Liver (tissue), 8 donors: ENCODE measurements at regions not wholly inside any gene's neighbourhood (a gene's known extent, or its start where the extent isn't known, plus 50 kb on each side); places are given as distances from the start of the nearest gene placed in this dataset.

Experiments
- DNase-seq: peaks from one replicate; pipeline ENCODE4 v3.0.0-alpha.2; 2017; ENCODE audit warnings: low spot score
- H3K27ac ChIP-seq, 2 donors: one replicate each; pipeline ENCODE4 v1.7.0; 2013; ENCODE audit warnings: inconsistent platforms in 2 of 2, low read length in 2 of 2, control low read depth in 1 of 2, low read depth in 1 of 2, mild to moderate bottlenecking in 1 of 2
- H3K27me3 ChIP-seq, 4 donors: one replicate each; pipeline versions ENCODE4 v1.6.1 to v1.7.0; 2013; ENCODE audit warnings: low read length in 3 of 4, inconsistent platforms in 1 of 4, mild to moderate bottlenecking in 1 of 4, moderate library complexity in 1 of 4; ENCODE audit not compliant: control insufficient read depth in 4 of 4, insufficient read depth in 4 of 4
- H3K36me3 ChIP-seq, 4 donors: one replicate each; pipeline versions ENCODE4 v1.6.1 to v1.7.0; 2013; ENCODE audit warnings: low read length in 3 of 4, mild to moderate bottlenecking in 3 of 4, low read depth in 1 of 4, moderate library complexity in 1 of 4; ENCODE audit not compliant: control insufficient read depth in 4 of 4, insufficient read depth in 3 of 4
- H3K4me1 ChIP-seq, 4 donors: one replicate each; pipeline versions ENCODE4 v1.6.1 to v1.7.0; 2013; ENCODE audit warnings: low read length in 3 of 4, mild to moderate bottlenecking in 3 of 4, moderate library complexity in 1 of 4; ENCODE audit not compliant: control insufficient read depth in 4 of 4, insufficient read depth in 4 of 4
- H3K4me3 ChIP-seq, 3 donors: one replicate each; pipeline versions ENCODE4 v1.6.1 to v1.7.0; 2013; ENCODE audit warnings: low read length in 3 of 3, control low read depth in 1 of 3, low read depth in 1 of 3, mild to moderate bottlenecking in 1 of 3
- H3K9ac ChIP-seq, 2 donors: one replicate each; pipeline ENCODE4 v1.7.0; 2013; ENCODE audit warnings: low read length in 2 of 2, mild to moderate bottlenecking in 2 of 2, moderate library complexity in 2 of 2, control low read depth in 1 of 2, low read depth in 1 of 2
- H3K9me3 ChIP-seq, 4 donors: one replicate each; pipeline versions ENCODE4 v1.6.1 to v1.7.0; 2013; ENCODE audit warnings: low read length in 3 of 4; ENCODE audit not compliant: control insufficient read depth in 4 of 4
- CTCF ChIP-seq: fragments of 150-350 bp; IDR thresholded peaks from 2 replicates; pipeline ENCODE4 v1.5.1; 2017; ENCODE audit warnings: improper control_type of control experiment, low read depth, low read length; ENCODE audit not compliant: missing input control
- FOXA1 ChIP-seq: IDR thresholded peaks from 2 replicates; pipeline ENCODE4 v1.6.1; 2016; ENCODE audit warnings: antibody characterized with exemption
- FOXA2 ChIP-seq: IDR thresholded peaks from 2 replicates; pipeline ENCODE4 v1.6.1; 2016; ENCODE audit warnings: antibody characterized with exemption
- GABPA ChIP-seq, 2 donors: IDR thresholded peaks in 1 of 2; conservative IDR thresholded peaks in 1 of 2; 2 replicates each; pipeline ENCODE4 v1.6.1; 2016; ENCODE audit warnings: antibody characterized with exemption in 2 of 2, mild to moderate bottlenecking in 1 of 2, moderate library complexity in 1 of 2
- NR2F2 ChIP-seq: IDR thresholded peaks from 2 replicates; pipeline ENCODE4 v1.6.1; 2016; ENCODE audit warnings: antibody characterized with exemption
- RAD21 ChIP-seq, 2 donors: IDR thresholded peaks; 2 replicates each; pipeline ENCODE4 v1.6.1; 2016; ENCODE audit warnings: antibody characterized with exemption in 2 of 2, mild to moderate bottlenecking in 2 of 2
- REST ChIP-seq: IDR thresholded peaks from 2 replicates; pipeline ENCODE4 v1.6.1; 2016; ENCODE audit warnings: antibody characterized with exemption, mild to moderate bottlenecking
- RXRA ChIP-seq, 2 donors: IDR thresholded peaks; 2 replicates each; pipeline ENCODE4 v1.6.1; 2017 to 2018; ENCODE audit warnings: antibody characterized with exemption in 2 of 2, mild to moderate bottlenecking in 1 of 2
- SP1 ChIP-seq: IDR thresholded peaks from 2 replicates; pipeline ENCODE4 v1.6.1; 2018; ENCODE audit warnings: antibody characterized with exemption, mild to moderate bottlenecking
- ZBTB33 ChIP-seq: IDR thresholded peaks from 2 replicates; pipeline ENCODE4 v1.6.1; 2016; ENCODE audit warnings: antibody characterized with exemption
- WGBS: extraction: QIAGEN DNeasy Blood & Tissue Kit; methylation state at CpG from one replicate; pipeline ENCODE4 v1.1.7; 2013; 5-methylcytosine and 5-hydroxymethylcytosine counted together
- TF ChIP-seq, protein P1 (sequence below): IDR thresholded peaks from 2 replicates; pipeline ENCODE4 v1.6.1; 2016; ENCODE audit warnings: antibody characterized with exemption
- donor health status: healthy.
- donor health status: healthy.
- donor health status: healthy.
- donor health status: healthy.
- donor health status: healthy.

- peaks cover 0 to 3% (median 1%) of the 10 kb centered on the region in 4 donors for H3K27me3 ChIP-seq
- 83% methylated on average over 11 of the region's 11 CpGs for WGBS
- no peak for TF ChIP-seq ZBTB33
- no peak for TF ChIP-seq CTCF
- TF ChIP-seq SP1, result no peak
- TF ChIP-seq RAD21 (IDR thresholded peaks at IDR 0.05), result no peak
- TF ChIP-seq GABPA (IDR thresholded peaks at IDR 0.05 in 1 of 2, conservative IDR thresholded peaks at IDR 0.05 in 1 of 2), result no peak
- no peak for TF ChIP-seq FOXA2
- TF ChIP-seq RXRA (IDR thresholded peaks at IDR 0.05), result no peak
- H3K36me3 ChIP-seq, result no peaks in the 10 kb centered on the region
- H3K9me3 ChIP-seq, result no peaks in the 10 kb centered on the region
- H3K4me1 ChIP-seq, result no peaks in the 10 kb centered on the region
- no peak overlapping the region for H3K9ac ChIP-seq
- no peak overlapping the region for H3K4me3 ChIP-seq
- DNase-seq, result no peak
- no peak overlapping the region for H3K27ac ChIP-seq
Observed at GRCh38 chr6:4677011-4677750, 99.0 kb upstream of the CDYL start.

- Histone ChIP-seq H3K4me1 (no peaks in the 10 kb centered on the region), H3K27ac (no peak overlapping the region), H3K9me3 (no peaks in the 10 kb centered on the region), H3K36me3 (no peaks in the 10 kb centered on the region), H3K27me3 (peaks cover 0 to 3% (median 1%) of the 10 kb centered on the region in 4 donors), H3K9ac (no peak overlapping the region), H3K4me3 (no peak overlapping the region)
- DNase-seq, result no peak
- TF ChIP-seq CTCF (no peak), FOXA1 (no peak), GABPA (IDR thresholded peaks at IDR 0.05 in 1 of 2, conservative IDR thresholded peaks at IDR 0.05 in 1 of 2) (no peak), NR2F2 (no peak), SP1 (no peak), REST (no peak), RXRA (IDR thresholded peaks at IDR 0.05) (no peak)
- TF ChIP-seq, protein P1, sequence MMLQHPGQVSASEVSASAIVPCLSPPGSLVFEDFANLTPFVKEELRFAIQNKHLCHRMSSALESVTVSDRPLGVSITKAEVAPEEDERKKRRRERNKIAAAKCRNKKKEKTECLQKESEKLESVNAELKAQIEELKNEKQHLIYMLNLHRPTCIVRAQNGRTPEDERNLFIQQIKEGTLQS, result no peak
- 86% methylated on average over 9 of the region's 9 CpGs for WGBS
Observed at GRCh38 chr6:4676016-4676415, 100.2 kb upstream of the CDYL start.
